ENCODE measurements at regions not wholly inside any gene's neighbourhood (a gene's known extent, or its start where the extent isn't known, plus 50 kb on each side); places are given as distances from the start of the nearest gene placed in this dataset.

- intact Hi-C loops (cut with micrococcal nuclease), result no loop called here
- no peaks in the 10 kb centered on the region for H3K36me3 ChIP-seq (ENCODE audit: low read depth, low read length)
- H3K9me3 ChIP-seq (ENCODE audit: low read length), result no peaks in the 10 kb centered on the region
- H3F3A ChIP-seq (ENCODE audit: low read length, unreplicated experiment), result no peaks in the 10 kb centered on the region
- no peaks in the 10 kb centered on the region for H3K4me1 ChIP-seq (ENCODE audit: insufficient read depth, low read length)
- TF ChIP-seq EZH2phosphoT487 (IDR thresholded peaks at IDR 0.05; ENCODE audit: borderline replicate concordance, low read length), result no peak
- no peak overlapping the region for H2AFZ ChIP-seq (ENCODE audit: low read length)
- ChIA-PET POLR2A (ENCODE audit: unreplicated experiment) (no interaction called here), CTCF (no interaction called here)
- peaks cover 94% of the 10 kb centered on the region for H3K27me3 ChIP-seq (ENCODE audit: low read length)
- BruUV-seq (replicated peaks), result no TSS peak
- no peak overlapping the region for H3K9ac ChIP-seq (ENCODE audit: low read length)
- ATAC-seq (no peak), DNase-seq (no peak)
- no peak overlapping the region for H3K27ac ChIP-seq (ENCODE audit: low read length)
- no peak overlapping the region for H3K4me2 ChIP-seq (ENCODE audit: low read length)
- H4K20me1 ChIP-seq (ENCODE audit: low read length), result no peaks in the 10 kb centered on the region
- no peaks in the 10 kb centered on the region for H3K79me2 ChIP-seq (ENCODE audit: low read length)
- no peaks in the 10 kb centered on the region for H3K9me2 ChIP-seq (replicated peaks; ENCODE audit: low read length)
- H3K4me3 ChIP-seq (ENCODE audit: low read length), result no peak overlapping the region
Observed at GRCh38 chr22:49536571-49537131, 291.0 kb downstream of the BRD1 start.

DNA sequence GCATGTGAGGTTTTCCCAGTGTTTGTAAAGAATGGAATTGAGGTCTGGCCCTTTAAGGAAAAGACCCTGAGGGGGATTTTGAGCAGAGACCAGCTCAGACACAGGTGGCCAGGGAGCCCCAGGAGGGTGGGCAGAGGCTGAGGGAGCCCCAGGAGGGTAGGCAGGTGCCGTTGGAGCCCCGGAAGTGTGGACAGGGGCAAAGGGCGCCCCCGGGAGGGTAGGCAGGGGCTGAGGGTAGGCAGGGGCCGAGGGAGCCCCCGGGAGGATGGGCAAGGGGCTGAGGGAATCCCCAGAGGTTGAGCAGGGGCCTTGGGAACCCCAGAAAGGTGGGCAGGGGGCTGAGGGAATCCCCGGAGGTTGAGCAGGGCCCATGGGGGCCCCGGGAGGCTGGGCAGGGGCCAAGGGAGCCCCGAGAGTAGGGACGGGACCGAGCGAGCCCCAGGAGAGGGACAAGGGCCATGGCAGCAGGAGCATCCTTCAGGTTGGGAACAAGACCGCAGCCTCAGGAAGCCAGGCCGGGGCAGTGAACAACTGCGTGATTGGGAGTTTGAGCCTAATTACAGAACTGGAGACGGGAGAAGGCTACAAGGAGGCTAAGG lies 292.0 kb downstream of the BRD1 start:
- H3K27ac ChIP-seq (ENCODE audit: low read length), result no peak overlapping the region
- no peak overlapping the region for H3K4me3 ChIP-seq (ENCODE audit: low read length)
- POLR2A ChIA-PET (ENCODE audit: unreplicated experiment), result no interaction called here
- no TSS peak for BruUV-seq (replicated peaks)
- H3K79me2 ChIP-seq (ENCODE audit: low read length), result no peaks in the 10 kb centered on the region
- H2AFZ ChIP-seq (ENCODE audit: low read length), result no peak overlapping the region
- no peaks in the 10 kb centered on the region for H3F3A ChIP-seq (ENCODE audit: low read length, unreplicated experiment)
- H3K9me2 ChIP-seq (replicated peaks; ENCODE audit: low read length), result no peaks in the 10 kb centered on the region
- CTCF ChIA-PET, result no interaction called here
- no peaks in the 10 kb centered on the region for H3K9me3 ChIP-seq (ENCODE audit: low read length)
- intact Hi-C loops (cut with micrococcal nuclease), result no loop called here
- ATAC-seq, result no peak
- no peaks in the 10 kb centered on the region for H3K4me1 ChIP-seq (ENCODE audit: insufficient read depth, low read length)
- TF ChIP-seq EZH2 (IDR thresholded peaks at IDR 0.05; ENCODE audit: low read length, unreplicated experiment) (no peak), CTCF (conservative IDR thresholded peaks at IDR 0.05; ENCODE audit: low read depth, low read length) (no peak), EZH2phosphoT487 (IDR thresholded peaks at IDR 0.05; ENCODE audit: borderline replicate concordance, low read length) (no peak)
- peaks cover 97% of the 10 kb centered on the region for H3K27me3 ChIP-seq (ENCODE audit: low read length)
- no peak overlapping the region for H3K4me2 ChIP-seq (ENCODE audit: low read length)
- no peak for DNase-seq
- H3K36me3 ChIP-seq (ENCODE audit: low read depth, low read length), result no peaks in the 10 kb centered on the region
- no peak overlapping the region for H3K9ac ChIP-seq (ENCODE audit: low read length)
- no peaks in the 10 kb centered on the region for H4K20me1 ChIP-seq (ENCODE audit: low read length)

GRCh38 chr22:49535126-49535525 lies 292.5 kb downstream of the BRD1 start:
- no peak overlapping the region for H3K27ac ChIP-seq (ENCODE audit: low read length)
- ChIA-PET CTCF (no interaction called here), POLR2A (ENCODE audit: unreplicated experiment) (no interaction called here)
- no peak for ATAC-seq
- H3K27me3 ChIP-seq (ENCODE audit: low read length), result peaks cover 95% of the 10 kb centered on the region
- no peak overlapping the region for H3K9ac ChIP-seq (ENCODE audit: low read length)
- no peaks in the 10 kb centered on the region for H3K79me2 ChIP-seq (ENCODE audit: low read length)
- no peaks in the 10 kb centered on the region for H4K20me1 ChIP-seq (ENCODE audit: low read length)
- H3F3A ChIP-seq (ENCODE audit: low read length, unreplicated experiment), result no peaks in the 10 kb centered on the region
- TF ChIP-seq EZH2 (IDR thresholded peaks at IDR 0.05; ENCODE audit: low read length, unreplicated experiment) (no peak), CTCF (conservative IDR thresholded peaks at IDR 0.05; ENCODE audit: low read depth, low read length) (no peak), EZH2phosphoT487 (IDR thresholded peaks at IDR 0.05; ENCODE audit: borderline replicate concordance, low read length) (no peak)
- H3K9me2 ChIP-seq (replicated peaks; ENCODE audit: low read length), result no peaks in the 10 kb centered on the region
- BruUV-seq (replicated peaks), result no TSS peak
- no peaks in the 10 kb centered on the region for H3K4me1 ChIP-seq (ENCODE audit: insufficient read depth, low read length)
- no peak overlapping the region for H3K4me2 ChIP-seq (ENCODE audit: low read length)
- intact Hi-C loops (cut with micrococcal nuclease), result no loop called here
- no peaks in the 10 kb centered on the region for H3K36me3 ChIP-seq (ENCODE audit: low read depth, low read length)
- H2AFZ ChIP-seq (ENCODE audit: low read length), result no peak overlapping the region
- no peaks in the 10 kb centered on the region for H3K9me3 ChIP-seq (ENCODE audit: low read length)
- H3K4me3 ChIP-seq (ENCODE audit: low read length), result no peak overlapping the region
- DNase-seq, result no peak

Data from PC-3 (cell line).